Ascending aorta (tissue), 2 donors: ENCODE measurements at regions not wholly inside any gene's neighbourhood (a gene's known extent, or its start where the extent isn't known, plus 50 kb on each side); places are given as distances from the start of the nearest gene placed in this dataset.

ENCODE experiments used
- DNase-seq, 2 donors: peaks; one replicate each; pipeline ENCODE4 v3.0.0-alpha.2; 2019; ENCODE audit warnings: low spot score in 2 of 2
- H3K27ac ChIP-seq, 2 donors: fragments of 200-600 bp; sonication (generic); one replicate each; pipeline ENCODE4 v1.5.1; 2016 to 2017; ENCODE audit warnings: mild to moderate bottlenecking in 1 of 2
- H3K27me3 ChIP-seq: fragments of 200-600 bp; sonication (generic); one replicate; pipeline ENCODE4 v1.5.1; 2017
- H3K36me3 ChIP-seq, 2 donors: fragments of 200-600 bp; sonication (generic); one replicate each; pipeline ENCODE4 v1.5.1; 2016
- H3K4me1 ChIP-seq, 2 donors: fragments of 200-600 bp; sonication (generic); one replicate each; pipeline ENCODE4 v1.5.1; 2016 to 2017; ENCODE audit warnings: mild to moderate bottlenecking in 1 of 2
- H3K4me3 ChIP-seq, 2 donors: fragments of 200-600 bp; sonication (generic); one replicate each; pipeline ENCODE4 v1.5.1; 2016 to 2017; ENCODE audit warnings: mild to moderate bottlenecking in 1 of 2
- H3K9me3 ChIP-seq, 2 donors: fragments of 200-600 bp; sonication (generic); one replicate each; pipeline ENCODE4 v1.5.1; 2016
- intact Hi-C: fragments of 100-400 bp; cut with DNase I; formaldehyde crosslinking; loops from one replicate; pipeline ENCODE4 v1.15.1; 2023
- TF ChIP-seq, protein P1 (sequence below), 3 experiments: fragments of 200-600 bp in 2 of 3; fragments of 450-650 bp in 1 of 3; sonication (generic) in 2 of 3; IDR thresholded peaks; one replicate each; pipeline ENCODE4 v1.5.1; 2016 to 2019; ENCODE audit warnings: antibody characterized with exemption in 3 of 3, mild to moderate bottlenecking in 1 of 3, moderate library complexity in 1 of 3

DNA sequence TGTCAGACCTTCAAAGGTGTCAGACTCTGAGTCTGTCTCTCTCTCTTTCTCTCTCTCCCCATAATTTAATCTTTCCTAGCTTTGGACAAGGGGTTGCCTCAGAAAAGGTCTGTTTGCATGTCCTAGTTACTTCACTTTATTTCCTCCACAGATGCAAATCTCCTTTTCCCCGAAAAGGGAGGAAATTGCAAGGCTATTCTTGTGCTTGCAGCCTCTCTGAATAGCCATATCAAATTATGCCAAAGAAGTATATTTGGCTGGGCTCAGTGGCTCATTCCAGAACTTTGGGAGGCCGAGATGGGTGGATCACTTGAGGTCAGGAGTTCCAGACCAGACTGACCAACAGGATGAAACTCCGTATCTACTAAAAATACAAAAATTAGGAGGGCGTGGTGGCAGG, 145.6 kb upstream of the GATB start:
- Histone ChIP-seq H3K4me1 (no peaks in the 10 kb centered on the region), H3K4me3 (no peak overlapping the region), H3K9me3 (no peaks in the 10 kb centered on the region), H3K36me3 (no peaks in the 10 kb centered on the region), H3K27ac (no peak overlapping the region), H3K27me3 (no peaks in the 10 kb centered on the region)
- DNase-seq, result no peak
- intact Hi-C loops, result no loop called here
- TF ChIP-seq, protein P1, sequence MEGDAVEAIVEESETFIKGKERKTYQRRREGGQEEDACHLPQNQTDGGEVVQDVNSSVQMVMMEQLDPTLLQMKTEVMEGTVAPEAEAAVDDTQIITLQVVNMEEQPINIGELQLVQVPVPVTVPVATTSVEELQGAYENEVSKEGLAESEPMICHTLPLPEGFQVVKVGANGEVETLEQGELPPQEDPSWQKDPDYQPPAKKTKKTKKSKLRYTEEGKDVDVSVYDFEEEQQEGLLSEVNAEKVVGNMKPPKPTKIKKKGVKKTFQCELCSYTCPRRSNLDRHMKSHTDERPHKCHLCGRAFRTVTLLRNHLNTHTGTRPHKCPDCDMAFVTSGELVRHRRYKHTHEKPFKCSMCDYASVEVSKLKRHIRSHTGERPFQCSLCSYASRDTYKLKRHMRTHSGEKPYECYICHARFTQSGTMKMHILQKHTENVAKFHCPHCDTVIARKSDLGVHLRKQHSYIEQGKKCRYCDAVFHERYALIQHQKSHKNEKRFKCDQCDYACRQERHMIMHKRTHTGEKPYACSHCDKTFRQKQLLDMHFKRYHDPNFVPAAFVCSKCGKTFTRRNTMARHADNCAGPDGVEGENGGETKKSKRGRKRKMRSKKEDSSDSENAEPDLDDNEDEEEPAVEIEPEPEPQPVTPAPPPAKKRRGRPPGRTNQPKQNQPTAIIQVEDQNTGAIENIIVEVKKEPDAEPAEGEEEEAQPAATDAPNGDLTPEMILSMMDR (IDR thresholded peaks at IDR 0.05), result no peak

- TF ChIP-seq, protein P1 (IDR thresholded peaks at IDR 0.05), result no peak
- H3K27ac ChIP-seq, result no peak overlapping the region
- no peaks in the 10 kb centered on the region for H3K27me3 ChIP-seq
- no peak overlapping the region for H3K4me3 ChIP-seq
- no peaks in the 10 kb centered on the region for H3K4me1 ChIP-seq
- intact Hi-C loops, result no loop called here
- DNase-seq, result no peak
- H3K36me3 ChIP-seq, result no peaks in the 10 kb centered on the region
- no peaks in the 10 kb centered on the region for H3K9me3 ChIP-seq
Observed at GRCh38 chr4:151905197-151905596, 144.4 kb upstream of the GATB start.

DNA sequence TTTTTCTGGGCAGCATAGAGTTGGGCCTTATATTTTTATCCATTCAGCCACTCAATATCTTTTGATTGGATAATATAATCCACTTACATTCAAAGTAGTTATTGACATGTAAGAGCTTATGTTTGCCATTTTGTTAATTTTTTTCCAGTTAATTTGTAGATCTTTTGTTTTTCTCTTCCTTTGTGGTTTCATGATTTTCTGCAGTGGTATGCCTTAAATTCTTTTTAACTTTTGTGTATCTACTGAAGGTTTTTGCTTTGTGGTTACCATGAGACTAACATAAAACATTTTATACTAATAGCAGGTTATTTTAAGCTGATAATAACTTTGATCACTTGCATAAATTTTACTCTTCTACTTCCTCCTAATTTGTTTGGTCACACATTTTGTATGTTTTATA, 140.8 kb upstream of the GATB start:
- TF ChIP-seq, protein P1 (IDR thresholded peaks at IDR 0.05), result no peak
- Histone ChIP-seq H3K36me3 (no peaks in the 10 kb centered on the region), H3K4me3 (no peak overlapping the region), H3K27ac (no peak overlapping the region), H3K27me3 (no peaks in the 10 kb centered on the region), H3K4me1 (no peaks in the 10 kb centered on the region), H3K9me3 (no peaks in the 10 kb centered on the region)
- DNase-seq, result no peak
- intact Hi-C loops, result no loop called here

- Histone ChIP-seq H3K27me3 (no peaks in the 10 kb centered on the region), H3K4me3 (no peak overlapping the region), H3K9me3 (no peaks in the 10 kb centered on the region), H3K27ac (no peak overlapping the region), H3K36me3 (no peaks in the 10 kb centered on the region), H3K4me1 (no peaks in the 10 kb centered on the region)
- intact Hi-C loops, result no loop called here
- TF ChIP-seq, protein P1 (IDR thresholded peaks at IDR 0.05), result no peak
- no peak for DNase-seq
Observed at GRCh38 chr4:151896880-151897279, 136.1 kb upstream of the GATB start.

- H3K9me3 ChIP-seq, result no peaks in the 10 kb centered on the region
- H3K27ac ChIP-seq, result no peak overlapping the region
- H3K36me3 ChIP-seq, result no peaks in the 10 kb centered on the region
- no peak for DNase-seq
- H3K4me3 ChIP-seq, result no peak overlapping the region
- intact Hi-C loops, result no loop called here
- H3K4me1 ChIP-seq, result no peaks in the 10 kb centered on the region
- TF ChIP-seq, protein P1 (IDR thresholded peaks at IDR 0.05), result no peak
- H3K27me3 ChIP-seq, result no peaks in the 10 kb centered on the region
Observed at GRCh38 chr4:151895671-151896070, 134.9 kb upstream of the GATB start.

DNA sequence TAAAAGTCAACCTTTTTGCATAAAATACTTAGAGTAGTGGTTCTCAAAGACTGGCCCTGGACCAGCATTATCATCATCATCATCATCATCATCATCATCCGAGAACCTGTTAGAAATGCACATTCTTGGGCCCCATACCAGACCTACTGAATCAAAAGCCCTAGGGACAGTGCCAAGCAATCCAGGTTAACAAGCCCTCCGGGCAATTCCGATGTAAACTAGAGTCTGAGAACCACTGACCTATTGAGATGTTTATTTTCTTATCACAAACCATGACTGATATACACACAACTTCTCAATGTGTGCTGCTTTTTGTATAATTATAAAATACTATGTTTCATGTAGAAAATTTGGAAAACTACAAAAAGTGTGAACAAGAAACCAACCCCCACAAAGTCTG, 133.4 kb upstream of the GATB start:
- TF ChIP-seq, protein P1 (IDR thresholded peaks at IDR 0.05), result no peak

More for the DNA sequence above, 133.4 kb upstream of the GATB start:
- intact Hi-C loops, result no loop called here
- no peaks in the 10 kb centered on the region for H3K27me3 ChIP-seq
- no peak for DNase-seq
- no peak overlapping the region for H3K27ac ChIP-seq
- no peaks in the 10 kb centered on the region for H3K36me3 ChIP-seq
- H3K4me1 ChIP-seq, result no peaks in the 10 kb centered on the region
- H3K4me3 ChIP-seq, result no peak overlapping the region
- H3K9me3 ChIP-seq, result no peaks in the 10 kb centered on the region
